RCC 7860 (cell line): ENCODE measurements at regions not wholly inside any gene's neighbourhood (a gene's known extent, or its start where the extent isn't known, plus 50 kb on each side); places are given as distances from the start of the nearest gene placed in this dataset.
"Not testable (repeated sequence)": the region's sequence is repeated elsewhere in the genome, so short reads cannot be mapped to it uniquely, and the experiment has no call there.

Experiments
- DNase-seq: peaks from one replicate; pipeline ENCODE4 v3.0.0-alpha.2; 2015; ENCODE audit warnings: low spot score
- FAIRE-seq: peaks from 2 replicates; lab custom pipeline; 2012; peaks lifted over from hg19 to GRCh38; lab: Jason Lieb, UNC

- DNase-seq, result no peak
- no peak for FAIRE-seq
These were observed 283.9 kb downstream of the ANKRD50 start for GRCh38 chr4:124428648-124429047.

GRCh38 chr4:124429746-124430250 is 282.7 kb downstream of the ANKRD50 start:
- FAIRE-seq, result no peak

GRCh38 chr4:124431653-124432192 is 280.8 kb downstream of the ANKRD50 start:
- DNase-seq (no peak), FAIRE-seq (no peak)

More at GRCh38 chr4:124429746-124430250, 282.7 kb downstream of the ANKRD50 start:
- DNase-seq, result no peak

GRCh38 chr4:124432500-124432899 is 280.0 kb downstream of the ANKRD50 start:
- DNase-seq, result no peak
- no peak for FAIRE-seq

- FAIRE-seq (no peak), DNase-seq (no peak)
These were observed 279.5 kb downstream of the ANKRD50 start for GRCh38 chr4:124433044-124433443.

GRCh38 chr4:124433500-124433899 is 279.0 kb downstream of the ANKRD50 start:
- DNase-seq, result no peak
- FAIRE-seq, result no peak

GRCh38 chr4:124435274-124435950 is 277.1 kb downstream of the ANKRD50 start:
- no peak for DNase-seq
- no peak for FAIRE-seq

- DNase-seq, result no peak
- no peak for FAIRE-seq
These were observed 274.6 kb downstream of the ANKRD50 start for GRCh38 chr4:124437853-124438495.

- FAIRE-seq (no peak), DNase-seq (no peak)
These were observed 267.5 kb downstream of the ANKRD50 start for GRCh38 chr4:124445071-124445470.

GRCh38 chr4:124449881-124450280 is 262.7 kb downstream of the ANKRD50 start:
- DNase-seq (no peak), FAIRE-seq (no peak)

- DNase-seq (no peak), FAIRE-seq (no peak)
These were observed 261.7 kb downstream of the ANKRD50 start for GRCh38 chr4:124450851-124451250.

GRCh38 chr4:124454772-124455270 is 257.7 kb downstream of the ANKRD50 start:
- no peak for FAIRE-seq
- DNase-seq, result no peak

GRCh38 chr4:124455671-124456070 is 256.9 kb downstream of the ANKRD50 start:
- DNase-seq (no peak), FAIRE-seq (no peak)

- FAIRE-seq (no peak), DNase-seq (no peak)
These were observed 253.2 kb downstream of the ANKRD50 start for GRCh38 chr4:124459196-124459940.

GRCh38 chr4:124459941-124460310 is 252.6 kb downstream of the ANKRD50 start:
- no peak for DNase-seq

GRCh38 chr4:124461592-124461991 is 250.9 kb downstream of the ANKRD50 start:
- DNase-seq, FAIRE-seq: not testable (repeated sequence)

More at GRCh38 chr4:124459941-124460310, 252.6 kb downstream of the ANKRD50 start:
- FAIRE-seq, result no peak

GRCh38 chr4:124462954-124463828 is 249.3 kb downstream of the ANKRD50 start:
- DNase-seq, result no peak
- FAIRE-seq, result no peak

- FAIRE-seq, result no peak
- DNase-seq, result no peak
These were observed 247.7 kb downstream of the ANKRD50 start for GRCh38 chr4:124464836-124465235.

GRCh38 chr4:124468360-124468759 is 244.2 kb downstream of the ANKRD50 start:
- no peak for FAIRE-seq

GRCh38 chr4:124469981-124470380 is 242.6 kb downstream of the ANKRD50 start:
- FAIRE-seq (no peak), DNase-seq (no peak)

More at GRCh38 chr4:124468360-124468759, 244.2 kb downstream of the ANKRD50 start:
- DNase-seq, result no peak
